SU-DHL-6 (cell line): ENCODE measurements at regions not wholly inside any gene's neighbourhood (a gene's known extent, or its start where the extent isn't known, plus 50 kb on each side); places are given as distances from the start of the nearest gene placed in this dataset.

Source experiments
- EZH2phosphoT487 ChIP-seq: fragments of 200-600 bp; sonication (generic), shearing (Covaris generic); conservative IDR thresholded peaks from 2 replicates; pipeline ENCODE4 v1.6.1; 2018; ENCODE audit warnings: mild to moderate bottlenecking, antibody characterized with exemption, low read length, moderate library complexity, mixed read lengths
- TF ChIP-seq, protein P1 (sequence below): fragments of 200-600 bp; sonication (generic); IDR thresholded peaks from one replicate; pipeline ENCODE4 v1.5.1; 2017; ENCODE audit warnings: antibody characterized with exemption, mild to moderate bottlenecking, low read length, moderate library complexity; ENCODE audit not compliant: insufficient read depth, poor library complexity, severe bottlenecking

DNA sequence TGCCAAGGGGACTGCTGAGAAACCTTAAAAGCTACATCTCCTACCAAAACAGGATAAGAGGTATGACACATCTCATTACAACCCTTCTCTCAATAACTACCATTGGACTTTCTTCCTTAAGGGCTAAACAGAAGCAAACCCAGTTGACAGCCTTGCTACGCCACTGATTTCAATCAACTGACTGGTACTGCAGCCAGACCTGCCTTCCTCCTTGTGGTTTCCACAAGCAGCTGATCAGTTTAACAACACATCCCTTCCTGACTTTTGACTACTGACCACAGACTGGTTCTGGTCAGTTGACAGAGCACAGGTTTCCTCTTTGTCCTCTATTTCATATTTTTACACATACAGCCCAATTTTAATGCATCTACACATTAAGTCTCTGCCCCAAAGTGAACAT is 108.8 kb downstream of the ADAMTS1 start:
- TF ChIP-seq, protein P1, sequence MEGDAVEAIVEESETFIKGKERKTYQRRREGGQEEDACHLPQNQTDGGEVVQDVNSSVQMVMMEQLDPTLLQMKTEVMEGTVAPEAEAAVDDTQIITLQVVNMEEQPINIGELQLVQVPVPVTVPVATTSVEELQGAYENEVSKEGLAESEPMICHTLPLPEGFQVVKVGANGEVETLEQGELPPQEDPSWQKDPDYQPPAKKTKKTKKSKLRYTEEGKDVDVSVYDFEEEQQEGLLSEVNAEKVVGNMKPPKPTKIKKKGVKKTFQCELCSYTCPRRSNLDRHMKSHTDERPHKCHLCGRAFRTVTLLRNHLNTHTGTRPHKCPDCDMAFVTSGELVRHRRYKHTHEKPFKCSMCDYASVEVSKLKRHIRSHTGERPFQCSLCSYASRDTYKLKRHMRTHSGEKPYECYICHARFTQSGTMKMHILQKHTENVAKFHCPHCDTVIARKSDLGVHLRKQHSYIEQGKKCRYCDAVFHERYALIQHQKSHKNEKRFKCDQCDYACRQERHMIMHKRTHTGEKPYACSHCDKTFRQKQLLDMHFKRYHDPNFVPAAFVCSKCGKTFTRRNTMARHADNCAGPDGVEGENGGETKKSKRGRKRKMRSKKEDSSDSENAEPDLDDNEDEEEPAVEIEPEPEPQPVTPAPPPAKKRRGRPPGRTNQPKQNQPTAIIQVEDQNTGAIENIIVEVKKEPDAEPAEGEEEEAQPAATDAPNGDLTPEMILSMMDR: no peak
- TF ChIP-seq EZH2phosphoT487: no peak
